Keratinocyte (primary cell): ENCODE measurements at regions not wholly inside any gene's neighbourhood (a gene's known extent, or its start where the extent isn't known, plus 50 kb on each side); places are given as distances from the start of the nearest gene placed in this dataset.

ENCODE experiments used
- DNase-seq: peaks from one replicate; pipeline ENCODE4 v3.0.0-alpha.2; 2011; ENCODE audit warnings: low read depth, missing footprints, low spot score
- FAIRE-seq: peaks from 2 replicates; lab custom pipeline; 2011; peaks lifted over from hg19 to GRCh38; lab: Jason Lieb, UNC
- H2AFZ ChIP-seq: 2 replicates; pipeline ENCODE4 v1.6.0; 2012; ENCODE audit warnings: low read length, control low read depth, inconsistent platforms; ENCODE audit not compliant: control insufficient read depth
- H3K27ac ChIP-seq: 2 replicates; pipeline ENCODE4 v1.5.1; 2011; ENCODE audit warnings: low read length; ENCODE audit not compliant: control insufficient read depth, insufficient read depth
- H3K27me3 ChIP-seq: 3 replicates; pipeline ENCODE4 v1.6.0; 2011; ENCODE audit warnings: low read length; ENCODE audit not compliant: control insufficient read depth, insufficient read depth; ENCODE audit errors: extremely low read depth
- H3K36me3 ChIP-seq, 2 experiments: 2 replicates in 1 of 2; 3 replicates in 1 of 2; pipeline ENCODE4 v1.5.1; 2011; ENCODE audit warnings: low read length in 2 of 2, mild to moderate bottlenecking in 1 of 2; ENCODE audit not compliant: control insufficient read depth in 2 of 2, insufficient read depth in 2 of 2; ENCODE audit errors: extremely low read depth in 1 of 2
- H3K4me1 ChIP-seq: 3 replicates; pipeline ENCODE4 v1.5.1; 2011; ENCODE audit warnings: low read length; ENCODE audit not compliant: control insufficient read depth, insufficient read depth; ENCODE audit errors: extremely low read depth
- H3K4me2 ChIP-seq: 3 replicates; pipeline ENCODE4 v1.6.0; 2011; ENCODE audit warnings: low read depth, low read length; ENCODE audit not compliant: control insufficient read depth, insufficient read depth; ENCODE audit errors: extremely low read depth
- H3K4me3 ChIP-seq, 3 experiments: fragments of 200-600 bp in 1 of 3; sonication (generic) in 1 of 3; 2 replicates in 2 of 3; 3 replicates in 1 of 3; pipeline ENCODE4 v1.5.1; 2011 to 2016; ENCODE audit warnings: low read length in 3 of 3, mild to moderate bottlenecking in 3 of 3, control low read depth in 2 of 3, inconsistent platforms in 1 of 3, low read depth in 1 of 3, mixed read lengths in 1 of 3, mixed run types in 1 of 3, moderate library complexity in 1 of 3; ENCODE audit not compliant: control insufficient read depth in 2 of 3, insufficient read depth in 2 of 3; ENCODE audit errors: extremely low read depth in 1 of 3
- H3K79me2 ChIP-seq: 2 replicates; pipeline ENCODE4 v1.6.0; 2012; ENCODE audit warnings: low read length; ENCODE audit not compliant: control insufficient read depth, insufficient read depth
- H3K9ac ChIP-seq: 3 replicates; pipeline ENCODE4 v1.6.0; 2011; ENCODE audit warnings: low read length; ENCODE audit not compliant: control insufficient read depth, insufficient read depth; ENCODE audit errors: extremely low read depth
- H3K9me1 ChIP-seq: 3 replicates; pipeline ENCODE4 v1.6.0; 2011; ENCODE audit warnings: low read length; ENCODE audit not compliant: control insufficient read depth, insufficient read depth; ENCODE audit errors: extremely low read depth
- H3K9me3 ChIP-seq: 2 replicates; pipeline ENCODE4 v1.5.1; 2012; ENCODE audit warnings: low read depth, low read length; ENCODE audit not compliant: control insufficient read depth
- H4K20me1 ChIP-seq: 3 replicates; pipeline ENCODE4 v1.6.0; 2011; ENCODE audit warnings: low read length; ENCODE audit not compliant: control insufficient read depth, insufficient read depth; ENCODE audit errors: extremely low read depth
- CTCF ChIP-seq, 3 experiments: IDR thresholded peaks in 1 of 3; conservative IDR thresholded peaks in 1 of 3; optimal IDR thresholded peaks in 1 of 3; 2 replicates in 2 of 3; 3 replicates in 1 of 3; pipeline versions ENCODE3 to v1.5.1; 2011; ENCODE audit warnings: low read length in 3 of 3, mild to moderate bottlenecking in 3 of 3, moderate library complexity in 2 of 3, control low read depth in 1 of 3, inconsistent platforms in 1 of 3; ENCODE audit not compliant: insufficient read depth in 2 of 3; ENCODE audit errors: extremely low read depth in 1 of 3
- EZH2 ChIP-seq: IDR thresholded peaks from one replicate; pipeline ENCODE4 v1.6.1; 2012; ENCODE audit warnings: inconsistent platforms, mild to moderate bottlenecking, low read length, moderate library complexity
- dilution Hi-C: fragments of 300-500 bp; cut with MboI; formaldehyde crosslinking; loops from one replicate; pipeline ENCODE4 v1.7.0; 2020; ENCODE audit warnings: low sequenced_read_pairs; ENCODE audit not compliant: extremely low pct_ligation_motif_present

- H4K20me1 ChIP-seq: no peaks in the 10 kb centered on the region
- no peak for DNase-seq
- TF ChIP-seq CTCF (optimal IDR thresholded peaks at IDR 0.05 in 1 of 3, IDR thresholded peaks at IDR 0.05 in 1 of 3, conservative IDR thresholded peaks at IDR 0.05 in 1 of 3; ENCODE audit: extremely low read depth in 1 of 3, insufficient read depth in 2 of 3, low read length in 3 of 3): no peak
- TF ChIP-seq EZH2: no peak
- dilution Hi-C loops: no loop called here
- no peaks in the 10 kb centered on the region for H3K4me1 ChIP-seq
- no peak overlapping the region for H3K27ac ChIP-seq
- no peak for FAIRE-seq
- no peak overlapping the region for H2AFZ ChIP-seq
- H3K9ac ChIP-seq: no peak overlapping the region
- H3K79me2 ChIP-seq: no peaks in the 10 kb centered on the region
- no peaks in the 10 kb centered on the region for H3K36me3 ChIP-seq
- H3K4me2 ChIP-seq: no peak overlapping the region
- H3K9me1 ChIP-seq: no peaks in the 10 kb centered on the region
- no peaks in the 10 kb centered on the region for H3K27me3 ChIP-seq
- H3K4me3 ChIP-seq: no peak overlapping the region
- H3K9me3 ChIP-seq: no peaks in the 10 kb centered on the region
Measured at GRCh38 chr2:122112216-122113005, 357.0 kb downstream of the TSN start.

GRCh38 chr2:122114421-122114820 is 359.0 kb downstream of the TSN start:
- no peaks in the 10 kb centered on the region for H4K20me1 ChIP-seq
- H3K36me3 ChIP-seq: no peaks in the 10 kb centered on the region
- dilution Hi-C loops: no loop called here
- no peak overlapping the region for H3K27ac ChIP-seq
- FAIRE-seq: no peak
- H3K4me1 ChIP-seq: no peaks in the 10 kb centered on the region
- H3K4me2 ChIP-seq: no peak overlapping the region
- TF ChIP-seq EZH2 (no peak), CTCF (optimal IDR thresholded peaks at IDR 0.05 in 1 of 3, IDR thresholded peaks at IDR 0.05 in 1 of 3, conservative IDR thresholded peaks at IDR 0.05 in 1 of 3; ENCODE audit: extremely low read depth in 1 of 3, insufficient read depth in 2 of 3, low read length in 3 of 3) (no peak)
- no peak overlapping the region for H2AFZ ChIP-seq
- H3K9me1 ChIP-seq: no peaks in the 10 kb centered on the region
- no peak overlapping the region for H3K4me3 ChIP-seq
- no peak for DNase-seq
- H3K9ac ChIP-seq: no peak overlapping the region
- no peaks in the 10 kb centered on the region for H3K27me3 ChIP-seq
- H3K79me2 ChIP-seq: no peaks in the 10 kb centered on the region
- no peaks in the 10 kb centered on the region for H3K9me3 ChIP-seq
